ENCODE measurements at regions not wholly inside any gene's neighbourhood (a gene's known extent, or its start where the extent isn't known, plus 50 kb on each side); places are given as distances from the start of the nearest gene placed in this dataset.

GRCh38 chr2:9078405-9078804 is 74.9 kb upstream of the MBOAT2 start:
- TF ChIP-seq ESRRA (CRISPR knock-in tag; IDR thresholded peaks at IDR 0.05; ENCODE audit: low read depth) (no peak), TMF1 (CRISPR knock-in tag; IDR thresholded peaks at IDR 0.05; ENCODE audit: low read depth) (no peak), ATF3 (CRISPR knock-in tag; IDR thresholded peaks at IDR 0.05) (no peak), EZH2 (conservative IDR thresholded peaks at IDR 0.05; ENCODE audit: low read depth, low read length) (no peak), ZNF207 (IDR thresholded peaks at IDR 0.05; ENCODE audit: borderline replicate concordance) (no peak), RBM39 (IDR thresholded peaks at IDR 0.05; ENCODE audit: low read depth, low read length, poor library complexity, severe bottlenecking) (no peak), SMC3 (IDR thresholded peaks at IDR 0.05; ENCODE audit: low read length) (no peak), CTCF (CRISPR knock-in tag; IDR thresholded peaks at IDR 0.05) (no peak), HDAC1 (CRISPR knock-in tag; IDR thresholded peaks at IDR 0.05) (no peak), HCFC1 (IDR thresholded peaks at IDR 0.05; ENCODE audit: low read depth, low read length) (no peak), BCLAF1 (IDR thresholded peaks at IDR 0.05) (no peak), JUN (CRISPR knock-in tag; IDR thresholded peaks at IDR 0.05) (no peak), ZNF850 (CRISPR knock-in tag; conservative IDR thresholded peaks at IDR 0.05) (no peak), CREB1 (IDR thresholded peaks at IDR 0.05) (no peak), CREB1 (CRISPR knock-in tag; IDR thresholded peaks at IDR 0.05) (no peak)

Data from HepG2 (cell line).